GM19351 (cell line): ENCODE measurements at regions not wholly inside any gene's neighbourhood (a gene's known extent, or its start where the extent isn't known, plus 50 kb on each side); places are given as distances from the start of the nearest gene placed in this dataset.
"Not testable (repeated sequence)": the region's sequence is repeated elsewhere in the genome, so short reads cannot be mapped to it uniquely, and the experiment has no call there.

Experiments used
- ATAC-seq: cut with Tn5 transposase; IDR thresholded peaks from one replicate; pipeline ENCODE4 v1.9.1; 2021; ENCODE audit warnings: mild to moderate bottlenecking, moderate library complexity; ENCODE audit not compliant: unreplicated experiment

DNA sequence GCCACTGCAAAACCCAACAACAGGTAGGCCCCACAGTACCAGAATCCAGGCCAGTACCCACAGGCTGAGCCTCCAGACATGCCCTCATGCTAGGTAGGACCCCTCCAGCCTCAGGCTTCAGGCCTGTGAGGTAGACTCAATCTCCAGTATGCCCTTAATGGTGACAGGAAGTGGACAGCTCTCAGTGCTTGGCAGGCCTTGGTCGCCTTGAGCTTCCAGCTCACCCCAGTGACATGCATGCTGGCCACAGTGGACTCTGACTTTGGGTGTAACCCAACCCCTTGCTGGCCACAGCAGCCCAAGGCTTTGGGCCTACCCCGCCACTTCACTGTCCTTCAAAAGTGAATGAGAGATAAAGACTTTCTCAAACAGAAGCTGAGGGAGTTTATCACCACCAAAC lies 324.2 kb downstream of the ANTXR2 start:
- no peak for ATAC-seq

DNA sequence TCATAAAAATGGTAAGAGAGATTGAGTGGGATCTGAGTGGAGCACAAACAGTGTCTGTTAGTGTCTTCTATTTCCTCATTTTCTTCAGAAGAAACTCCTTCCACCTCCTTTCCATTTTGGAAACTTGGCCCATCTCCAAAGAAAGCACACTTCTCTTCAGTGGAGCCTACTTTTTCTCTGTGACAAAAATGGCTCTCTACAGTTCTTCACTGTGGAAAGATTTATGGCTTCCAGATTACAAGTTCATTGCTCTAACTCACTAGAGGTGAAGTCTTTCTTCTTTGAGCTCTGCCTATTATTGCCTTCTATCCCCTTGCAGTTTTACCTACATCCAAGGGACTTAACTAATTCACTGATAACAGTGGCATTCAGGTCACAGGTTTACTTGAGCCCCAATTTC lies 325.8 kb downstream of the ANTXR2 start:
- no peak for ATAC-seq

DNA sequence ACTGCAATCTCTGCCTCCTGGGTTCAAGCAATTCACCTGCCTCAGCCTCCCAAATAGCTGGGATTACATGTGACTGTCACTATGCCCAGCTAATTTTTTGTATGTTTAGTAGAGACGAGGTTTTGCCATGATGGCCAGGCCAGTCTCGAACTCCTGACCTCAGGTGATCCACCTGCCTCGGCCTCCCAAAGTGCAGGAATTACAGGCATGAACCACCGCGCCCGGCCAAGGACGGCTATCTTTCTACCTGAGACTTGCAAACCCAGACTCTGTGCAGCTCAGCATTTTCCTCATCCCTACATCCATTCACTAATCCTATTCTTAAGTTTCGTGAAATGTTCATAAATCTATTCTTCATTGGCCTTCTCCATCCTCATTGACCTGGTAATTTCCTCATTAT lies 330.0 kb downstream of the ANTXR2 start:
- ATAC-seq = no peak

DNA sequence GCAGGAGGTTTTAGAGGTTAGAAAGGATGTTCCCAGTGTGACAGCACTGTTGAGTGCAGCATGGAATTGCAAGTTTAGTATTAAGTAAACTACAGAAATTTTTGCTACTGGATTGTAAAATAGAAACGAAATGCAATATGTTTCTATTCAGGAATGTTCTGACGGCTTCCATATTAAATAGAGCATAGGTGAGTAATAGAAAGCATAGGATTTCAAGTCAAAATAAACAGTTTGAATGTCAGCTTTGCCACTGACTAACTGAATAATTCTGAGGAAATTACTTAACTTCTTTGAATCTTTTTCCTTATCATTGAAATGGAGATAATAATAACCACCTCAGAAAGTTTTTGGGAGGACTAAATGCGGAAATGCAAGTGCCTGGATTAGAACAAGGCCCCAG lies 331.9 kb upstream of the GK2 start:
- ATAC-seq = no peak

DNA sequence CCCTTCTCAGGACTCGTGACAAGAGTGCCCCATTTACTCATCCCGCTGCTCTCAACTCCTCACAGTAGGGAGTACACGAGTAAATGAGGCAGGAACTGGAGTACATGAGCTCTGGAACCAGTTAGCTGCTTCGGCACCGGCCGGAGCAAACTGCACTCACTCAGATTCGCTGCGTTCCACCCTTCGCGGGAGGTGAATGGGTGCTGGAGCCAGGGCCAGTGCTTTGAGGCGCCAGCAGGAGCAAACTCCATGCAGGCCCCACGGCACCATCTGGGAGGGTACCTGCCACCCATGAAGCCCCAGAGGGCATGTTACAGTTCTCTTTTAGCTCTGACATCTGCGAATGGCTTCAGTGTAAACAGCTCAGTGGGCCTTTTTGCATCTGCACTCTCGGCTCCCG lies 315.5 kb upstream of the GK2 start:
- ATAC-seq = no peak

DNA sequence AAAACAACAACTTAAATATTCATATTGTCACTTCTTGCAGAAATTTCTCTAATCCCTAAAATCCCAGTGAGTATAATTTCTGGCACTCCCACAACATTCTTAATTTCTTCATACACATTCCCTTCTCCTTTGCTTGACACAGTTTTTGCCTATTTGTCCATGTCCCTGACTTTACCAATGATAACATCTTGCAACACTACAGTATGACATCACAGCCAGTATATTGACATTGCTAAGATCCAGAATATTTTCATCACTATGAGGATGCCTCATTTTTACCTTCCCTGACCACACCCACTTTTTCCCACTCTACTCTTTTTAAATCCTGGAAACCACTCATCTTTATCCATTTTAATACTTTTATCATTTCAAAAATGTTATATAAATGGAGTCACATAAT lies 292.3 kb upstream of the GK2 start:
- no peak for ATAC-seq

DNA sequence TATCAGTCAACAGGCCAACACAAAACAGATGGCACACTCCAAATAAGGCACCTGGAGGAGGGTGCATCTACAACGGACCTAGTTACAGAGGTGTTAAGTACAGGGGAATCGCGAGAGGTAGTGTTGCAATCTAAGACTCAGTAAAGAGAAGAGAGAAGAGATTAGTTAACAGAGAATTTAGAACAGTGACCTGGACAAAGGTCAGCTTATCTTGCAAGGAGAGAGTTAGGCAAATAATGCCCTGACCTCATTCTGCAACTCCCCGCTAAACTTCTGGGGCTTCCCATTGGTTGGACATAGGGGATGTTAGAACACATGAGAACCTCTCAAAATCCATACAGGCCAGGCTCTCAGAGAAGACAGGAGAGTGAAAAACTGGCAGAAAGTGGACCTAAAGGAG lies 289.4 kb upstream of the GK2 start:
- ATAC-seq = no peak

DNA sequence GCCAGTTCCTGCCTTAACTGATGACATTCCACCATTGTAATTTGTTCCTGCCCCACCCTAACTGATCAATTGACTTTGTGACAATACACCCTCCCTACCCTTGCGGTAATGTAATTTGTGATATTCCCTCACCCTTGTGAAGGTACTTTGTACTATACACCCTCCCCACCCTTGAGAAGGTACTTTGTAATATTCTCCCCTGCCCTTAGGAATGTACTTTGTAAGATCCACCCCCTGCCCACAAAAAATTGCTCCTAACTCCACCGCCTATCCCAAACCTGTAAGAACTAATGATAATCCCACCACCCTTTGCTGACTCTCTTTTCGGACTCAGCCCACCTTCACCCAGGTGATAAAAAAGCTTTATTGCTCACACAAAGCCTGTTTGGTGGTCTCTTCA lies 288.5 kb upstream of the GK2 start:
- not testable (repeated sequence) for ATAC-seq

DNA sequence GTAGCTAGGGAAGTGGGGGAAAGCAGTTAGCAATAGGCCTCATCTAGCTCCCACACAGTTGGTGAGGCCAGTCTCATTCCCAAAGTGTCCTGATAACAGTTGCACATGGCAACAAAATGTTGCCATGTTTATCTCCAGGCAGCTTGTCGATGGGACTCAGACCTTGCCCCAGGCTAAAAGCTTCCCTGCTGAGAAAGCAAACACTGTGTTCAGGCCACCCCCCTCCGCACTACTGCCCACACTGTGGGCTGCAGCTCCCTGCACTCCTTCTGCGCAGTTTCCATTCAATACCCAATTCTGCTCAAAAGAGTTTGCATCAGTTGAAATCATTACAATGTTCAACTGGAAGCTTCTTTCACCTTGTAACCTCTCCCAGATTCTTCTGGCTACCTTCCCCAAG lies 287.8 kb upstream of the GK2 start:
- no peak for ATAC-seq

DNA sequence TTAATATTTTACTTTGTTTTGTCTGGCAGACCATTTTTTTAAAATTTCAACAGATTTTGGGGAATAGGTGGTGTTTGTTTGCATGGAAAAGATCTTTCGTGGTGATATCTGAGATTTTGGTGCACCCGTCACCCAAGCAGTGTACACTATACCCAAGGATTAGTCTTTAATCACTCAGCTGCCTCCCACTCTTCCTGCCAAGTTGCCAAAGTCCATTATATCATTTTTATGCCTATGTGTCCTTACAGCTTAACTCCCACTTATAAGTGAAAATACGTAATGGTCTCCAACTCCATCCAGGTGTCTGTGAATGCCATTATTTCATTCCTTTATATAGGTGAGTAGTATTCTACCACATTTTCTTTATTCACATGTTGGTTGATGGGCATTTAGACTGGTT lies 281.7 kb upstream of the GK2 start:
- ATAC-seq = no peak

DNA sequence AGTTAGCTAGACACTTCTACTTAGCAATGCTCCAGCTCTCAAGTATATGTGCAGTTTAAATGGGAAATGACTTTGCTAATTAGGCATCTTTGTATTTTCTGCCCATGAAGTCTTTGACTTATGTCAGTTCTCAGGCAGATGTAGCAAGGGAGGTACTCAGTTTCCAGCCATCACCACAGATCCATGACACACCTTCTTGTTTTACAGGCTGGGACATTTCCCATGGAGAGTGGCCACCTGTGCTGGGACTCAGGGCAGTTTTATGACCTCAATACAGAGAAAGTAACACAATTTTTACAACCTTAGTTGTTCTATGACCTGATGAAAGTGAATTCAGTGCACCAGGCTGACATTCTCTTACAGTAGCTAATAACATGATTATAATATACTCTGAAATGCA lies 280.7 kb upstream of the GK2 start:
- no peak for ATAC-seq

DNA sequence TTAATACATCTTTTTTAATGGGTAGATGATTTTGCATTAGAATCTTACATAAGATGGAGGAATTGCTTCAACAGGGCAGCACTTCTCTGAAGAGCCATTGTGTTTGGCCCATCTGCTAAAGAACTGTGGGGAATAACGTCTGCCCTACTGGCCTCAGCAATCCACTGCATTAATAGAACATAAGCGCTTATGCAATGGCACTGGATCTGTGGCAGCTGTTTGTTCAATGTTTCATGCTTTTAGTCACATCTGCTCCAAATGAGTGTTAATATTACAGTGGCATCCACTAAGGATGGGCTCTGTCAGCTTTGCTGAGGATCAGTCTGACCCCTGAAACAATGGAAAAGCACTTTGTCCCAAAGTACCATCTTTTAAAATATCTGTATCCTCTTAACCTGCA lies 279.0 kb upstream of the GK2 start:
- no peak for ATAC-seq

DNA sequence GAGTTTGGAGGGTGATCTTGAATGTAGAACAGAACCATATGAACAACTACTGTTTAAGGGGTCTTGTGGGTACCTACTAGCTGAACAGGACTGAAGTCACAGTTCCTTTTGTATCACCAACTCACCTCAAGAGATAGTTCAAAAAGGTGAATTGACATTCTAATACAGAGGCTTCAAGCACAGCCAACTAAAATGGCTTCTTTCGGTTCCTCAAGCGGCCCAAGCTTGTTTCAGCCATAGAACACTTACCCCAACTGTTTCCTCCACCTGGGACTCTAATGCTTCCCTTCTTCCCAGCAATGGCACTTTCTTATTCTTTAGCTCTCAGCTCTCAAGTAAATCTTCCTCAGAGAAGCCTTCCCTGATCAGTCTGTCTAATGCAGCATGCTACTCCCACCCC lies 277.5 kb upstream of the GK2 start:
- no peak for ATAC-seq

DNA sequence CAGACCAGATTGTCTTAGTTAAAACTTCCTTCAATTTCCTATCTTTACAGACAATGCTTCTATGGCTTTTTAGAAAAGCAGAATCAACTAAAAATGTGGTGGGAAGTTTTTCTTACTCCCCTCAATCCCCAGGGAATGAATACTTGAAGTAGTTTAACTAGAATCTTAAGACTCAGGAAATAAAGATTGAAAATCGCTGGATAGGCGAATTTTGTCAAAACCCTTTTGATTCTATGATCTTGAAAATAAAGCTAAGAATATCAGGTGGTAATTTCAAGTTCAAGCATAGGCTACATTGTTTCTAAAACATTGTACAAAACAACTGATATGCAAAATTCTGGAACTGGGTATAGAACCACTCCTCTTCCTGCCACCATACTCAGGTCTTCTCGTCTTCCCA lies 276.5 kb upstream of the GK2 start:
- ATAC-seq = no peak

DNA sequence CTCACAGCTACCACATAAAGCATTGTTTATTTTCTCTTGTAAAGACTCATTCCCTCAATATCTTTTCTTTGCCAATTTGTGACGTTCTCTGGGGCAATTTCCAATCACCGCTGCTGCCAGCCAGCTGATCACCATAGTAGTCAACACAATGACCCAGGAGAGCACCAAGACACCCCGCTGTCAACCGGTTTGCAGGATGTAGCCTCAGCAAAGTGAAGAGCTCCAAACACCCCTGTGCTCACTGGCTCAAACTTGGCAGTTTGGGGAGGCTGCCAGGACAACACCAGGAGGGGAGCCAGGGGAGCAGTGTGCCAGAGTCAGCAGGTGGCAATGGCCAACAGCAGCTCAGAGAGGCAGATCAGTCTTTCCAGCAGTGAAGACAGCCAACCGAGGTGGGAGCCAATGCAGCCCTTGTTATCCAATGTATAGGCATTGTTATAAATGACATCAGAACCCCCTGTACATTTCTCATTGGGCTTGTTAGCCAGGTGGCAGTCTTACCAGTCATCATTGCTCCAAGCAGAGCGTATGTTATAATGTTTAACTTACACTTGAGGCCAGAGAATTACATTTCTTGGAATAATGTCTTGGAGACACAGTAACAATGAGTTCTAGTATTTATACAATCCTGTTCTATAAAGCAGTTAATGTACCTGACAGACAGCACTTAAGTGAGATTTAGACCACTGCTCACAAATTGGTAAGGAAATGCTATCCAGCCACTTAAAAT lies 274.9 kb upstream of the GK2 start:
- ATAC-seq = no peak

DNA sequence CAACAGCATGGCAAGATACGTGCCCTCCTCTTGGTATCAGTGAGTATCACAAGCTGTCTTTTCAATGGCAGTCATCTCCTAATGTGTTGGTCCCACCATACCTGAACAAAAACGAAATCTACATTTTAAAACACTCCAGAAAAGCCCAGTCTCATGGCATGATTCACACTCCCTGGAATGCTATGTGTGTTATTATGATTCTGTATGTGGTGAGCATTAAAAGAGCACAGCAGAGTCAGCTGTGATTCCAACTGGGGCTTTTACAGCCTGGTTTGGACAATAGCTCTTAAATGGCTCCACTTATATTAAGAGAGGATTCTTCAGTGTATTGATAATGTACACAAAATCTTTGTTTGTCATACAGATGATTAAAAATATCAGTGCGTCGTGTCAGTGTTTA lies 274.1 kb upstream of the GK2 start:
- ATAC-seq = no peak

DNA sequence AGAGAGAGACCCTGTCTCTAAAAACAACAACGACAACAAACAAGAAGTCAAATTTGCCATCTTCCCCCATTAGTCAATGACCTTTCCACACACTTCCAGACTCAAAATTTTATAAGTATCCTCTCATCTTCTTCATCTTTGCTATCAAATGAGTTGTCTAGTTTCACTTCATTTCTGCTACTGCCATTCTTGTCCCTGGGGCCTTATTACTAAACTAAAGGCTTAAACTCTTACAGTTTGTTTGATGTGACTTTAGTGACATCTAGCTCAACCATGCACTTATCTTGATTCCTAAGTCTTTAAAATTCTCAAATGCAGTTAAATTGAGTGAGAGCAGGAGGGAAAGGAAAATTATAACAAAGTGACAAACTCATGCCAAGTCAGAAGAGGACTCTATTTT lies 271.8 kb upstream of the GK2 start:
- no peak for ATAC-seq

DNA sequence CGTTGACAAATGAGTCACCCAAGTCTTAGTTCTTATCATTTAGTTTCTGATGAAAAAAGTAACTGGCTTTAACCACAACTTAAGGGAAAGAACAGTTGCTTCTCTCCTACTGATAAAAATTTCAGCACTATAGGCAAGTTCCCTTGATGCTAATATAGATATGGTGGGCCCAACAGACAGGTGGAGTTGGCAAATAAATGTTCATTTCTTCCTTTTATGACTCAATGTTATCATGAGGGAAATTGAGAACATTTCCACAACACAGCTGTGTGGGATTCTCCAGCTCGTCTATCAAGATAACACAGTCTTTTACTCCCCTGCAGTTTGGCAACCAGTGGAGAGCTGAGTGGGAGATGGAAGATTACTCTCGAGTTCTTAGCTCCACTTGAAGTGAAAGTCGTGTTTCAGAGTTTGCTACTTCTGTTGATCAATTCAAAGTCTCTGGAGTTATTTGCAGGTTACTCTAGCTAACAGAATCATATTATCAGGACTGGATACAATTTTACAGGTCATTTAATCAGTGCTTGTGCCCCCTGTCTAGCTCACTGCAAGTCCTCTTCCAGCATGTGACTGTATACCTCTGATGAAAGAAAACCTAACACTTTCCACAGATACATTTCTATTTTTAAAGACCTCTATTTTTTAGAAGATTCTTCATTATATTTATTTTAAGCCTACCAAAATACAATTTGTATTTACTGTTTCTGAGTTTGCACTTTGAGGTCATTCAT lies 270.6 kb upstream of the GK2 start:
- no peak for ATAC-seq

DNA sequence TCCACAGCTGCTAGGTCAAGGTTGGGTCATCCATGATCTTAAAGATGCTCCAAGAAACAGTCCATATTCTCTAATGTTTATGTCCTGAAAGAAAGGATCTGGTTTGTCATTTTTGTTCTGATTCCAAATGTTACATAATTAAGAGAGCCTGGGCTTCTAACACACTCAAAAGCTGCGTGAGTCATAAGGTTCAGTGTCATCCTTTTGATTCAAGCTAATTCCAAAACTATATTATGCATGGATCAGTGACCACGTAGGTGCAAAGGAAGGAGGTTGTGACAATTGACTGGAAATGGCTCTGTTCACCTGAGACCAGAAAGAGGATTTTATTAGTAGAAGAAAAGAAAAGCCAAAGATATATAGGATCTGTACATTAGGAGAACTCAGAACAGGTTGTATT lies 268.7 kb upstream of the GK2 start:
- no peak for ATAC-seq

DNA sequence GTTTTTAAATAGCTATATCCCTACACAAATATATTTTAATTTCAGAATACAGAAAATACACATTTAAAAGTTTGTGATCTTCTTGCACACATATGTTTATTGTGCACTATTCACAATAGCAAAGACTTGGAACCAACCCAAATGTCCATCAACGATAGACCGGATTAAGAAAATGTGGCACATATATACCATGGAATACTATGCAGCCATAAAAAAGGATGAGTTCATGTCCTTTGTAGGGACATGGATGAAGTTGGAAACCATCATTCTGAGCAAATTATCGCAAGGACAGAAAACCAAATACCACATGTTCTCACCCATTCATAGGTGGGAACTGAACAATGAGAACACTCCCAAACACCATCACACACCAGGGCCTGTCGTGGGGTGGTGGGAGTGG lies 266.9 kb upstream of the GK2 start:
- ATAC-seq = not testable (repeated sequence)

DNA sequence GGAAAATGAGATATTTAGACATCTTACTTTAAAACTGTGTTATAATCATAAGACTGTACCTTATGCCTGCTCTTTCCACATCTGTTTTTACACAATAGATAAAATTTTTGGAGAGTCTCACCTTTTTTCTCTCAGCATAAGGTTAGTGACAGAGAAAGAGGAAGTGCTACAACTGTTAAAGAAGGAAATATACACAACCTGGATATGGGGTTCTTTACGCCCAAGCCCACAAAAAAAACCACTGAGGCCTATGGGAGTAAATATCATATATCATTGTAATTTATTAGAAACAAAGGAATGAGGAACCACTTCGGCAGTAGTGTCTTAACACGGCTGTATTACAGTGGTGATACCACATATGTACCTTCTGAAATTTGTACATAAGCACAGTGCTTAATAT lies 265.9 kb upstream of the GK2 start:
- ATAC-seq = no peak

DNA sequence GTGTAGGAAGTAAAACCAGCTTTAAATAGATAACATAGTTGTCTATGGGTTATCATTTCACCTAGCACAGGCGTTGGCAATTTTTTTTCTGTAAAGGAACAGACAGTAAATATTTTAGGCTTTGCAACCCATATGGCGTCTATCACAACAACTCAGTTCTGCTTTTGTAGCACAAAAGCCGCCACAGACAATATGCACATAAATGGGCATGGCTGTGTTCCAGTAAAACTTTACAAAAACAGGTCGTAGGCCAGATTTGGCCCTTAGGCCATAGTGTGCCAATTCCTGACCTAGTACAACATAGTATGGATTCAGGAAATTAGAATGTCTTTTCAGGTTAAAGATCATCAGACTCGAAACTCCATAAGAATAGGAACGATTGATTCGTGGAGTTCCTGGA lies 265.3 kb upstream of the GK2 start:
- ATAC-seq = no peak

DNA sequence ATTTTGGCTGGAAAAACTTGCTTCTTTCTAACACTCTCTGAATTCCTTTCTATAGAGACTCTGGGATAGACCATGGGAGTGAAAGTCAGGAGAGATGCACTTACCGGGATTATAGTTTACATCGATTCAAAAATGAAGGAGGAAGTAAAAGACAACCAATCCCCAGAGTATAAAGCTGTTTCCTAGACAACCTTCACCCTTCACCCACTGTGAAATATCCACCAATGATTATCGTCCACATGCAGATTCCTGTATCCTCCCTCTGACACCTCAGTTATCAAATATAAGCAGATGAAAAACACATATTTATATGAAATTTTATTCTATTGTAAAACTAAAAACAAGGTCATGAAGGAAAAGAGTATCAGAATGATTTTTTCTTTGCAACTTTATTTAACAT lies 258.8 kb upstream of the GK2 start:
- no peak for ATAC-seq
